Type B pancreatic cell (in vitro differentiated cells): ENCODE measurements at regions not wholly inside any gene's neighbourhood (a gene's known extent, or its start where the extent isn't known, plus 50 kb on each side); places are given as distances from the start of the nearest gene placed in this dataset.

Experiments used
- DNase-seq: peaks from one replicate; pipeline ENCODE4 v3.0.0; 2021; ENCODE audit warnings: mixed read lengths; ENCODE audit not compliant: unreplicated experiment; ENCODE audit errors: extremely low spot score
- H3K27ac Mint-ChIP-seq: 2 replicates; pipeline ENCODE4 v1.8.0; 2021; ENCODE audit warnings: mild to moderate bottlenecking, mixed read lengths
- H3K27me3 Mint-ChIP-seq: 2 replicates; pipeline ENCODE4 v1.8.0; 2021; ENCODE audit warnings: mixed read lengths
- H3K36me3 Mint-ChIP-seq: 2 replicates; pipeline ENCODE4 v1.8.0; 2021; ENCODE audit warnings: mixed read lengths
- H3K4me1 Mint-ChIP-seq: one replicate; pipeline ENCODE4 v1.8.0; 2021; ENCODE audit warnings: mixed read lengths; ENCODE audit not compliant: unreplicated experiment
- H3K4me3 Mint-ChIP-seq: 2 replicates; pipeline ENCODE4 v1.8.0; 2021; ENCODE audit warnings: mild to moderate bottlenecking, mixed read lengths
- H3K9me3 Mint-ChIP-seq: 2 replicates; pipeline ENCODE4 v1.8.0; 2021; ENCODE audit warnings: mixed read lengths
- CTCF ChIP-seq: fragments of 200-600 bp; sonication (generic); conservative IDR thresholded peaks from 2 replicates; pipeline ENCODE4 v1.5.0; 2021; ENCODE audit warnings: antibody characterized with exemption, mild to moderate bottlenecking

- Mint-ChIP-seq H3K27ac (no peak overlapping the region), H3K36me3 (peaks cover 4% of the 10 kb centered on the region), H3K4me3 (no peak overlapping the region), H3K27me3 (no peaks in the 10 kb centered on the region), H3K9me3 (peaks cover 6% of the 10 kb centered on the region), H3K4me1 (no peaks in the 10 kb centered on the region)
- no peak for TF ChIP-seq CTCF
- no peak for DNase-seq
These were observed 109.4 kb upstream of the PRLR start for GRCh38 chr5:35339616-35340100.

- H3K27ac Mint-ChIP-seq, result peak overlapping the region; percentile 85
- TF ChIP-seq CTCF, result no peak
- H3K4me3 Mint-ChIP-seq, result no peak overlapping the region
- peaks cover 4% of the 10 kb centered on the region for H3K36me3 Mint-ChIP-seq
- H3K4me1 Mint-ChIP-seq, result no peaks in the 10 kb centered on the region
- H3K9me3 Mint-ChIP-seq, result peaks cover 6% of the 10 kb centered on the region
- no peak for DNase-seq
- no peaks in the 10 kb centered on the region for H3K27me3 Mint-ChIP-seq
These were observed 108.7 kb upstream of the PRLR start for GRCh38 chr5:35339006-35339405.

- Mint-ChIP-seq H3K4me1 (no peaks in the 10 kb centered on the region), H3K36me3 (peaks cover 4% of the 10 kb centered on the region), H3K27me3 (no peaks in the 10 kb centered on the region), H3K4me3 (peak overlapping the region; percentile 66), H3K9me3 (peaks cover 6% of the 10 kb centered on the region), H3K27ac (peak overlapping the region; percentile 85)
- TF ChIP-seq CTCF, result no peak
- DNase-seq, result no peak
These were observed 107.8 kb upstream of the PRLR start for GRCh38 chr5:35338157-35338453.

GRCh38 chr5:35337340-35338156 is 107.3 kb upstream of the PRLR start:
- Mint-ChIP-seq H3K36me3 (peaks cover 4% of the 10 kb centered on the region), H3K4me1 (no peaks in the 10 kb centered on the region), H3K27ac (peak overlapping the region; percentile 85), H3K9me3 (peaks cover 6% of the 10 kb centered on the region), H3K27me3 (no peaks in the 10 kb centered on the region), H3K4me3 (peak overlapping the region; percentile 66)
- DNase-seq, result no peak
- no peak for TF ChIP-seq CTCF

- TF ChIP-seq CTCF, result no peak
- Mint-ChIP-seq H3K4me1 (no peaks in the 10 kb centered on the region), H3K27ac (no peak overlapping the region), H3K9me3 (peaks cover 6% of the 10 kb centered on the region), H3K4me3 (no peak overlapping the region), H3K27me3 (no peaks in the 10 kb centered on the region), H3K36me3 (peaks cover 4% of the 10 kb centered on the region)
- no peak for DNase-seq
These were observed 105.9 kb upstream of the PRLR start for GRCh38 chr5:35336230-35336629.
